ENCODE measurements at regions not wholly inside any gene's neighbourhood (a gene's known extent, or its start where the extent isn't known, plus 50 kb on each side); places are given as distances from the start of the nearest gene placed in this dataset.

DNA sequence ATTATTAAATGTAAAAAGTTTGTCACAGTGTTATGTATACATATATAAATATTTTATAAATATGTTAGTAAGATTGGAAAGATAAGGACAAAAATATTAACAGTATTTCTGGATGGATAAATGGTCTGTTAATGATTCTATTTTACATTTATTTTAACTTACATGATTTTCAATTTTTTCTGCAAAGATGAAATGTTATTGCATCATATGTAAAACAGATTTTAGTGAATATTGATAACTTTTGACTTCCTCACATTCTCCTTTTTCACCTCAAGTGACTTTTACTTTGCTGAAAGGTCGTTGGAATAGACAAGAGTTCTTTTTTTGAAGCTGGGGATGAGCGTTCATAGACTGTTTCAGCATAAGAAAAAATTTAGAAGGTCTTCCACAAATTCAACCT, 1554.7 kb upstream of the TENM4 start:
- ChIA-PET POLR2A (ENCODE audit: unreplicated experiment) (no interaction called here), CTCF (no interaction called here)
- Histone ChIP-seq H3K79me2 (ENCODE audit: low read length) (no peaks in the 10 kb centered on the region), H3K9ac (ENCODE audit: low read length) (no peak overlapping the region), H3K27ac (ENCODE audit: low read length) (no peak overlapping the region), H3K9me3 (ENCODE audit: low read length) (no peaks in the 10 kb centered on the region), H3K4me1 (ENCODE audit: insufficient read depth, low read length) (no peaks in the 10 kb centered on the region), H2AFZ (ENCODE audit: low read length) (no peak overlapping the region), H3F3A (ENCODE audit: low read length, unreplicated experiment) (no peaks in the 10 kb centered on the region), H3K27me3 (ENCODE audit: low read length) (no peaks in the 10 kb centered on the region), H3K9me2 (replicated peaks; ENCODE audit: low read length) (no peaks in the 10 kb centered on the region), H3K4me2 (ENCODE audit: low read length) (no peak overlapping the region), H3K36me3 (ENCODE audit: low read depth, low read length) (no peaks in the 10 kb centered on the region), H3K4me3 (ENCODE audit: low read length) (no peak overlapping the region), H4K20me1 (ENCODE audit: low read length) (no peaks in the 10 kb centered on the region)
- no peak for ATAC-seq
- DNase-seq: no peak
- intact Hi-C loops (cut with micrococcal nuclease): no loop called here
- TF ChIP-seq EZH2 (IDR thresholded peaks at IDR 0.05; ENCODE audit: low read length, unreplicated experiment): no peak
- TF ChIP-seq EZH2phosphoT487 (IDR thresholded peaks at IDR 0.05; ENCODE audit: borderline replicate concordance, low read length): no peak
- TF ChIP-seq, protein P1, sequence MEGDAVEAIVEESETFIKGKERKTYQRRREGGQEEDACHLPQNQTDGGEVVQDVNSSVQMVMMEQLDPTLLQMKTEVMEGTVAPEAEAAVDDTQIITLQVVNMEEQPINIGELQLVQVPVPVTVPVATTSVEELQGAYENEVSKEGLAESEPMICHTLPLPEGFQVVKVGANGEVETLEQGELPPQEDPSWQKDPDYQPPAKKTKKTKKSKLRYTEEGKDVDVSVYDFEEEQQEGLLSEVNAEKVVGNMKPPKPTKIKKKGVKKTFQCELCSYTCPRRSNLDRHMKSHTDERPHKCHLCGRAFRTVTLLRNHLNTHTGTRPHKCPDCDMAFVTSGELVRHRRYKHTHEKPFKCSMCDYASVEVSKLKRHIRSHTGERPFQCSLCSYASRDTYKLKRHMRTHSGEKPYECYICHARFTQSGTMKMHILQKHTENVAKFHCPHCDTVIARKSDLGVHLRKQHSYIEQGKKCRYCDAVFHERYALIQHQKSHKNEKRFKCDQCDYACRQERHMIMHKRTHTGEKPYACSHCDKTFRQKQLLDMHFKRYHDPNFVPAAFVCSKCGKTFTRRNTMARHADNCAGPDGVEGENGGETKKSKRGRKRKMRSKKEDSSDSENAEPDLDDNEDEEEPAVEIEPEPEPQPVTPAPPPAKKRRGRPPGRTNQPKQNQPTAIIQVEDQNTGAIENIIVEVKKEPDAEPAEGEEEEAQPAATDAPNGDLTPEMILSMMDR (conservative IDR thresholded peaks at IDR 0.05; ENCODE audit: low read depth, low read length): no peak
- BruUV-seq (replicated peaks): no TSS peak

DNA sequence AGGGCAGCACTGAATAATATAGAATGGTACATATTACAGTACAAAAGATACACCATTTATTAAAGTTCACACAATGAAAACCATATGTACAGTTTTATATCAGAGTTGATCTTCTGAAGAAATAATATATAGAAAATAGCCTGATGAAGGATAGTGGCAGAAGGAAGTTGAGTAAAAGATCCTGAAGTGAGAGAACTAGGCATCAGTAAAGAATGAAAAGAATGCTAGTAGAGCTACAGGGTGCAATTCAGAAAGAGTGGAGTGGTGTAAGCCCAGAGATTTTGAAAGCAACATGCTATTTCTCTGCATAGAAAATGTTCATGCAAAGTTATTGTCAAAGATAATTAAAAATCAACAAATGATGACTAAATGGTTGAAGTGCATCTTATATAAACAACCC, 1552.7 kb upstream of the TENM4 start:
- CTCF ChIA-PET: no interaction called here
- no peak overlapping the region for H3K4me3 ChIP-seq (ENCODE audit: low read length)
- H3K36me3 ChIP-seq (ENCODE audit: low read depth, low read length): no peaks in the 10 kb centered on the region
- BruUV-seq (replicated peaks): no TSS peak
- H3F3A ChIP-seq (ENCODE audit: low read length, unreplicated experiment): no peaks in the 10 kb centered on the region
- H2AFZ ChIP-seq (ENCODE audit: low read length): no peak overlapping the region
- H3K9ac ChIP-seq (ENCODE audit: low read length): no peak overlapping the region
- no peaks in the 10 kb centered on the region for H3K27me3 ChIP-seq (ENCODE audit: low read length)
- H3K9me2 ChIP-seq (replicated peaks; ENCODE audit: low read length): no peaks in the 10 kb centered on the region
- H3K79me2 ChIP-seq (ENCODE audit: low read length): no peaks in the 10 kb centered on the region
- no peaks in the 10 kb centered on the region for H4K20me1 ChIP-seq (ENCODE audit: low read length)
- ATAC-seq: no peak
- POLR2A ChIA-PET (ENCODE audit: unreplicated experiment): no interaction called here
- no peaks in the 10 kb centered on the region for H3K9me3 ChIP-seq (ENCODE audit: low read length)
- H3K27ac ChIP-seq (ENCODE audit: low read length): no peak overlapping the region
- no peaks in the 10 kb centered on the region for H3K4me1 ChIP-seq (ENCODE audit: insufficient read depth, low read length)
- intact Hi-C loops (cut with micrococcal nuclease): no loop called here
- DNase-seq: no peak
- H3K4me2 ChIP-seq (ENCODE audit: low read length): no peak overlapping the region
- TF ChIP-seq, protein P1 (conservative IDR thresholded peaks at IDR 0.05; ENCODE audit: low read depth, low read length): no peak
- TF ChIP-seq EZH2 (IDR thresholded peaks at IDR 0.05; ENCODE audit: low read length, unreplicated experiment) (no peak), EZH2phosphoT487 (IDR thresholded peaks at IDR 0.05; ENCODE audit: borderline replicate concordance, low read length) (no peak)

DNA sequence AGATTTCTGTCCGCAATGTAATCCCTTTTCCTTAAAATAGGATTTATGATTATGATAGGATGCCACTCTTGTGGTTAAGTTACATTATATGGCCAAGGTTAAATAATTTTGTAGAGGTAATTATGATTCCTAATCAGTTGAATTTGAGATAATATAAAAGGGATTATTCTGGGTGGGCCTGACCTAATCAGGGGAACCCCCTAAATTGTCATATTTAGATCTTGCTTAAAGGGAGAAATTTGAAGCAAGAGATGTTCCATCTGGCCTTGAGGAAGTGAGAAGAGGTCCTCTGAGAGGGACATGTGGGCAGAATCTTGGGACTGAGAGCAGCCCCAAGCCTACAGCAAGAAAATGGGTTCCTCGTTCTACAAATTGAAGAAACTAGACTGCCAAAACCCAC, 1550.1 kb upstream of the TENM4 start:
- TF ChIP-seq, protein P1 (conservative IDR thresholded peaks at IDR 0.05; ENCODE audit: low read depth, low read length): no peak
- TF ChIP-seq EZH2 (IDR thresholded peaks at IDR 0.05; ENCODE audit: low read length, unreplicated experiment): no peak
- no peak for TF ChIP-seq EZH2phosphoT487 (IDR thresholded peaks at IDR 0.05; ENCODE audit: borderline replicate concordance, low read length)
- Histone ChIP-seq H3K27ac (ENCODE audit: low read length) (no peak overlapping the region), H3K9me2 (replicated peaks; ENCODE audit: low read length) (no peaks in the 10 kb centered on the region), H3K4me1 (ENCODE audit: insufficient read depth, low read length) (no peaks in the 10 kb centered on the region), H4K20me1 (ENCODE audit: low read length) (no peaks in the 10 kb centered on the region), H3K9ac (ENCODE audit: low read length) (no peak overlapping the region), H3K79me2 (ENCODE audit: low read length) (no peaks in the 10 kb centered on the region), H3K27me3 (ENCODE audit: low read length) (no peaks in the 10 kb centered on the region), H3F3A (ENCODE audit: low read length, unreplicated experiment) (no peaks in the 10 kb centered on the region), H3K4me2 (ENCODE audit: low read length) (no peak overlapping the region), H3K4me3 (ENCODE audit: low read length) (no peak overlapping the region), H3K36me3 (ENCODE audit: low read depth, low read length) (no peaks in the 10 kb centered on the region), H2AFZ (ENCODE audit: low read length) (no peak overlapping the region), H3K9me3 (ENCODE audit: low read length) (no peaks in the 10 kb centered on the region)
- no peak for ATAC-seq
- no TSS peak for BruUV-seq (replicated peaks)
- intact Hi-C loops (cut with micrococcal nuclease): no loop called here
- POLR2A ChIA-PET (ENCODE audit: unreplicated experiment): no interaction called here
- DNase-seq: no peak
- CTCF ChIA-PET: no interaction called here

Measured in PC-3 (cell line).